CD4-positive, alpha-beta T cell treated with Interleukin-6 for 4 hours (primary cell): ENCODE measurements at regions not wholly inside any gene's neighbourhood (a gene's known extent, or its start where the extent isn't known, plus 50 kb on each side); places are given as distances from the start of the nearest gene placed in this dataset.

Experiments used
- DNase-seq: peaks from one replicate; pipeline ENCODE4 v3.0.0-alpha.2; 2020; ENCODE audit warnings: mixed read lengths

- no peak for DNase-seq
These were observed 191.0 kb upstream of the CCDC150 start for GRCh38 chr2:196448407-196449079.

- DNase-seq = no peak
These were observed 190.4 kb upstream of the CCDC150 start for GRCh38 chr2:196449083-196449482.

DNA sequence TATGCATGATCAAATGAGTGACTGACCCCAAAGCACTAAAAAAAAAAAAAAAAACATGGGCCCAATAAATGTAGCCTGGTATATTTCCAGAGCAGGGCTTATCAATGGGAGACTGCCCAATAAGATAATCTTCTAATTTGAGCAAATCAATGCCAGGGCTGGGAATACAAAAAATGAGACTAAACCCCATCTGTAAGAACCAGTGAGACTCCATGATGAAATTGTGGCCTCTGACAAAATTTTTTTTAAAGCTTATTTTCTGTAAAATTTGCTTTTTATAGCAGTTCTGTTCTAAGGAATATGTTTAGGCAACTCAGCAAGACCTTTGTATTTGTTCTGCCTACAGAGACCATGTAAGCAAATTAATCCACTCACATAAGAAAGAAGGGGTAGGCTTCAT lies 186.8 kb upstream of the CCDC150 start:
- no peak for DNase-seq

DNA sequence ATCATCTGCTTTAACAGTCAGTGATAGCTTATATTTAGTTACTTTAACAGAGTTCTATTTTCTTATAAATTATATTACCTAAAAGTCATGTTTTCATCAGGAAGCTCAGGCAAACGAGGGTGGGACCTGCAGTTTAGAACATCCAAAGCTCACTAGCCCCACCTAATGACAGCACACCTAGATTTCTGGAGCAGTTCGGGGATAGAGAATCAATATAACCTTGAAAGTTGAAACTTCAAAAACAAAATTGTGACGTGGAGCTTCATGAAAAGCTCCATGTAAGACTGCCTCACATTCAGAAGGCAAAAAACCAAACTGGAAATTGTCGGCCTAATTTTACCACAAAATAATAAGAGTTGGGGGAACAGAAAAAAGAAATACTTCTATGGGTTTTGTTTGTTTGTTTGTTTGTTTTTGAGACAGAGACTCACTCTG lies 185.9 kb upstream of the CCDC150 start:
- DNase-seq = peak; percentile 56

GRCh38 chr2:196454492-196454891 lies 185.0 kb upstream of the CCDC150 start:
- DNase-seq = no peak

DNA sequence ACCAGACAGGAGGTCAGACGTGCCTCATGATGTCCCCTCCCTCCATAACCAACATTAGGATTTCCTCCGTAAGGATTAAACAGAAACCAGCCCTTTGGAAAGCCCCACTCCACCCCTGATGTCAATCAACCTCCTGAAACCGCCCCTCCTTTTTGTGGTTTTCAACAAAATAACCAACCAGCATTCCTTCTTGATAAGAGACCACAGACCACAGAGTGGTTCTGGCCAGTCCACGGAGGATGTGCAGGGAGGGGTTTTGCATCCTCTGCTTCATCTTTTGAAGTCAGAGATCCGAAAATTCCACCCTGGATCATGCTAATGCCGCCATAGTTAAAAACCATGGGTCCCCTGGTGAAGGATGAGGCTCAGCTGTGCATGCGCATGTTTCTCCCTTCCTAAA lies 180.0 kb upstream of the CCDC150 start:
- no peak for DNase-seq

- DNase-seq = no peak
These were observed 175.8 kb upstream of the CCDC150 start for GRCh38 chr2:196463706-196464105.

DNA sequence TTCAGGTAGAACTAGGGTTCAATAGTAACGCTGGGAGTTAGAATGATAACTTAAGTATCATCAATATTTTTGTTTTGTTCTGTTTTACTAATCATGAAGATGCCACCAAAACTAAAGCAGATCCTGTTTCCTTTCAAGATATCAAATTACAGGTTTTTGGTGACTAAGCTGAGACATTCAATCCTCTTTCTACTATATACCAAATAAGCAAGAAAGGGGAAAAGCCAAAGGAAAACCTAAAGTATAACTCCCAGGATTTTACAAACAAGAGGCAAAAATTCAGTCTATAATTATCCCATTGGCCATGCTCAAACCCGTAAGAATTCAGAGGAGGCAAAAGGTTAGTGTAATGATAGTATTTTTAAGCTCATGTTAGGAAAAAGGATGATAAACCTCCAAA lies 175.2 kb upstream of the CCDC150 start:
- no peak for DNase-seq

- DNase-seq = no peak
These were observed 172.9 kb upstream of the CCDC150 start for GRCh38 chr2:196466581-196466980.

GRCh38 chr2:196468394-196468793 lies 171.1 kb upstream of the CCDC150 start:
- DNase-seq = no peak

DNA sequence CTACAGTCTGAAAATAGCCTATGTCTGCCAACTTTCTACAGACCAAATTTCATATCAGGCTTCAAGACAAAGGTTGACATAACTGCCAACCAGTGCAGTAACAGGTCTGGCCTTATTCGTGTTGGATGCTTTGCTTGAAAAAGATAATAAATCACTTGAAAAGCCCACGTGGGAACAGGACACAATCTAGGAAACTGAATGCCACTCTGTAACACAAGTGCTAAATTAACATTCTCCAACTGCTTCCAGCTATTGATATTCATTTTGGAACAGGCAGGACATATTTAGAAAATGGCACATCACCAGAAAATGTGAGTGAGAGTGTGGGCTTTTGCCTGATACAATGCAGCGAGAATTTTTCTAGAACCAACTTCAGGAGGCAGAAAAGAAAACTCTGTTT lies 165.9 kb upstream of the CCDC150 start:
- DNase-seq = no peak

GRCh38 chr2:196475611-196476010 lies 163.9 kb upstream of the CCDC150 start:
- no peak for DNase-seq

GRCh38 chr2:196478588-196478987 lies 160.9 kb upstream of the CCDC150 start:
- DNase-seq = no peak

DNA sequence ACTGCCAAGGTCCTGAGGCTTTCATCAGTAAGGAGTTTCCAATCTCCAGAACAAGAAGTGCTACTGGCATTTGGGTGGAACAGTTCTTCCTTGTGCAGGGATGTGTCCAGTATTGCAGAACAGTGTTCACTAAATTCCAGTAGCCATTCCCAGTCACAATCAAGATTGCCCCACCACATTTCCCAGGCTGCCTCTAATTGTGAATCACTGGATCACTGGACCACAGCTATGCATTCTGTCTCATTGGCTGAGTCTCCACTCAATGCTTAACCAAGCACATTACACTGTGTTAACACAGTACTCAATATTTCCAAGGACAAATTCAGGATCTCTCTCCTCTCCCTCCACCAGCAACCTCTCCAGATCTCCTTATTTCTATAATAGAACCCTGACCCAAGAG lies 160.2 kb upstream of the CCDC150 start:
- DNase-seq = no peak

DNA sequence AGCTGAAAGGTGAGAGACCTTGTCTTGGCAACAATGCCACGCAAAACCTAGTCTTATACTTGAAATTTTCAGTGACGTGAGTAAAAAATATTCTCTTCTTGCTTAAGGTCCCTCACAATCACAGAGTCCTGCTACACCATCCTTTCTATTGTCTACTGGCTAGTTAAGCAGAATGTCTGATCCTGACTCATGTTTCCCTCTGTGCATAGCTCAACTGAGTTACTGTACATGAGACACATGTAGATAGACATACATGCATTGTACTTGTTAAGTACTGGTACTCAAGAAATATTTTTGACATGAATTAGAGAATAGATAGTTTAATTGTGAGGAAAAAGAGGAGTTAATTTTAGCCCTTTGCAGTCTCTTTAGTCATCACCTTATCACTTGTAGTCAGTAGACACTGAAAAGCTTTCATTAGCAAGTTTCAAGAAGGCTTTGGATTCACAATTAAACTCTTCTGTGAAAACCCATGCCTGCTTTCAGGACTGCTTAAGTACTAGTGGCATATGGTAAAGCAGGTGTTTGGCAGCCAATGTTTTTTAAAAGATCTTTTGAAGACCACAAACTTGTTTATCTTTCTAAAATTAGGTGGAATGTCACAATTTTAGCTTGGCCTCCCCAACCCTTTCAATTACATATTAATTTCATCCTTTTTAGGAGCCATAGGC lies 158.7 kb upstream of the CCDC150 start:
- DNase-seq = no peak

DNA sequence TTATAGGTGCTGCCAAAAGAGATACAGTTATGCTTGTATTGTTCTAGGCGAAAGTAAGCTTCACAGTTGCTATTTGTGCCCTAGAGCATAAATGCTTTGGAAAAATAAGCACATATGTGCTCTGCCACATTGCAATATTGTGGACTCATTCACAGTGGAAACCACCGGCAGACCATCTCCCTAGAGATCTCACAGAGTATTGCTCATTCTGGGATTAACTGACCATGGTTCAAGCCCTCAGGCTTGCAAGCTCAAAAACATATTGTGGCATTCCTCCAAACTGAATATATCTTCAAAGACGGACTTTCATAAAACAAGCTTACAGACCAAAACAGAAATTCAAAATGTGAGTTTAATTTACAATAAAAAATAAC lies 158.2 kb upstream of the CCDC150 start:
- no peak for DNase-seq

GRCh38 chr2:196482119-196483065 lies 157.1 kb upstream of the CCDC150 start:
- no peak for DNase-seq

- no peak for DNase-seq
These were observed 153.4 kb upstream of the CCDC150 start for GRCh38 chr2:196486146-196486545.

- DNase-seq = no peak
These were observed 152.1 kb upstream of the CCDC150 start for GRCh38 chr2:196487417-196487816.

GRCh38 chr2:196489371-196489770 lies 150.1 kb upstream of the CCDC150 start:
- no peak for DNase-seq

DNA sequence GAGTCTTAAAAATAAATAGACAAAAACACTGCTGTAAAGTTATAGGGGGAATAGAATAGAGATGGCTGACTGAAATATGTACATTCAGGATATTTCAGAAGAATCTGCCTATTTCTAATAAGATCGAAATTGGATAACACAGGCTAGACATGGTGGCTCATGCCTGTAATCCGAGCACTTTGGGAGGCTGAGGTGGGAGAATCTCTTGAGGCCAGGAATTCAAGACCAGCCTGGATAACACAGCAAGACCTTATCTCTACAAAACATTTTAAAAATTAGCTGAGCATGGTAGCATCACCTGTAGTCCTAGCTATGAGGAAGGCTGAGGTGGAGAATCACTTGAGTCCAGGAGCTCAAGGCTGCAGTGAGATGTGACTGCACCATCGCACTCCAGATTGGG lies 146.6 kb upstream of the CCDC150 start:
- DNase-seq = no peak

DNA sequence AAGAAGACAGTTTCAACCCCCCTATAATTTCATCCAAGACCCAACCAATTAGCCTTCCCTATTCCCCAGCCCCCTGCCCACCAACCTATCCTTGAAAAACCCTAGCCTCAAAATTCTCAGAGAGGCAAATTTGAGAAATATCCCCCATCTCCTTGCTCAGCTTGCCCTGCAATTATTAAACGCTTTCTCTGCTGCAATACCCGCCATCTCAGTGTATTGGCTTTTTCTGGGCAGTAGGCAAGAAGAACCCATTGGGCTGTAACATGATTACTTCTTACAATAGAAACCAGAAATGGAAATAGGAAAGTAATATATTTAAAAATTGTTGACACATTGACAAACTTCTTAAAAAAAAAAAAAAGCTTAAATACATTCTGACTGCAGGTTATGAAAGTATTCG lies 140.6 kb upstream of the CCDC150 start:
- DNase-seq = no peak

- DNase-seq = no peak
These were observed 139.8 kb upstream of the CCDC150 start for GRCh38 chr2:196499686-196500085.
